Stimulated activated CD8-positive, alpha-beta memory T cell treated with anti-CD3 and anti-CD28 coated beads, Interleukin-2, amount 100 ng/mL, for 1 hour (primary cell): ENCODE measurements at regions not wholly inside any gene's neighbourhood (a gene's known extent, or its start where the extent isn't known, plus 50 kb on each side); places are given as distances from the start of the nearest gene placed in this dataset.

Experiments
- DNase-seq, 2 donors: peaks; one replicate each; pipeline ENCODE4 v3.0.0-alpha.2; 2020; ENCODE audit warnings: low read depth in 2 of 2

DNA sequence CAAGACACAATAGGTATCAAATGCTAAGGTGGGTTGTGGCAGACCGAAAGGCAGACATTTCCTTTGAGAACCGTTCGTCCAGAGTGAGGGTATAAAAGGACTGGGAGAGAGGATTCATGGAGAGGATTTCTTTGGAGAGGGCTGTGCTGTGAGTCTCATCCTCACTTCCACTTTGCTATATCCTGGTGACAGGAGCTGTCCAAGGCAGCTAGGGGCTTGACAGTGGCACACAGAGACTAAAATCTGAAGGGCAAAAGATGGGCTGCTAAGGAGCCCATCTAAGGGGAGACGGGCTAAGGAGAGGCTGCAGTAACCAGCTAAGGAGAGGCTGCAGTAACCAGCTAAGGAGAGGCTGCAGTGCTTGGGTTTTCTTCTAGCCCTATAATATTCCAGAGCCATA is 214.0 kb upstream of the ADRA1B start:
- DNase-seq = no peak

GRCh38 chr5:159702826-159703225 is 213.5 kb upstream of the ADRA1B start:
- no peak for DNase-seq

GRCh38 chr5:159704160-159704559 is 212.1 kb upstream of the ADRA1B start:
- no peak for DNase-seq

DNA sequence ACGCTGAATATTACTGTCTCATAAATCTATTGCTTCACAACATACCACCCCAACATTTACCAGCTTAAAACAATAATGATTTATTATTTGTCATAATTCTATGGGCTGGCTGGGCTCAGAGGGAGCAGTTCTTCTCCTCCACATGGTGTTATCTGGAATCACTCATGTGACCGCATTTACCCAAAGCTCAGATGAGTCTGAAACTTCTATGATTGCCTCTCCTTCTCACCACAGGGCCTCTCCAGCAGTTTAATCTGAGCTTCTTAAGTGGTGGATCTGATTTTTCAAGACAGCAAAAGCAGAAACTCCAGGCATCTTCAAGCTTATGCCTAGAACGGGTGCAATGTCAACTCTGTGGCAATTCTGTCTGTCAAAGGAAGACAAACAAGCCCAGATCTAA is 210.3 kb upstream of the ADRA1B start:
- no peak for DNase-seq

GRCh38 chr5:159708090-159708489 is 208.2 kb upstream of the ADRA1B start:
- no peak for DNase-seq

DNA sequence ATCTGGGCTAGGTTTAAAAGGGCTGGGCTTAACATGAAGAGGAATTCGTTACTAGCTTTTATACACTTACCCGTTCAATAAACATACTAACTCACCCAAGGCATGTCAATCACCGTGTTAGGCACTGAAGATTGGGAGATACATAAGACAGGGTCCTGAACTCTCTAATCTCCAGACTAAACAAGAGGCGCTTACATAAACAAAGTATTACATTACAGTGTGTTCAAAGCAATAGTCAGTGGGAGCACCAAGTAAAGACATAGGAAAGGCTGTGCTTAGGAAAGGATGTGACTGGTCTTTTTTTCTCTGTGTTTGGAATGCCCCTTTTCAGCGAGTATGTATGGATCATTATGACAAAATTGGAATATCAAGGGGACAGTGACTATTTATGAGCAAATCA is 203.6 kb upstream of the ADRA1B start:
- DNase-seq = no peak

DNA sequence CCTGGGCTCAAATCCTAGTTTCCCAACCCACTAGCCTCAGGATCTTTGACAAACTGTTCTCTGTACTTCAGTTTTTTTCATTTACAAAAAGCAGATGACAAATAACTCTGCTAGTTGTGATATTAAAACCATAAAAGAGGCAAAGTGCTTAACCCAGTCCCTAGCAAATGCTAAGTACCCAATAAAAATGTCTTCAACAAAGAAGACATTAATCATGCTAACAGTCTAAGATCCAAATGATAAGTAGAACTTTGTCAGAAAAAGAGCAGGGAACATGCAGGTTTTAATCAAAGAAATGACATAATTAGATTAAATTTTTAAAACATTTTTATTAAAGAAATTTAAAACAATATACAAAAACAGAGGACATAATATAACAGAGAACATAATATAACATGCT is 203.0 kb upstream of the ADRA1B start:
- DNase-seq = no peak

DNA sequence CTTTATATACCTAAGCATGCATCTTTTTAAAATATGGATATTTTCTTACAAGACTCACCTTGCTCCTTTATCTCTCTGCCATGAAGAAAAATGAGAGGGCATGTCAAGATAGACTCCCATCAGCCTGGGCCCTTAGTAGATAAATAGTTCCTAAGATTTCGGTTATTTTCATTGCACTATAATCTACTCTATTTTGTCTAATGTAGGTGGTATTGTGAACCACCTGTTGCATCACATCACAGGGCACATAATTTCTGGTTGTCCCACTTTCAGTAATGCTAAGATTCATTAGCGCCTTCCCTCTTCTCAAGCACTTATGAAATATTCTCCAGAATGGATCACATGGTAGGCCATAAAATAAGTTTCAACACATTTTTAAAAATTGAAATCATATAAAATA is 202.5 kb upstream of the ADRA1B start:
- DNase-seq = no peak

DNA sequence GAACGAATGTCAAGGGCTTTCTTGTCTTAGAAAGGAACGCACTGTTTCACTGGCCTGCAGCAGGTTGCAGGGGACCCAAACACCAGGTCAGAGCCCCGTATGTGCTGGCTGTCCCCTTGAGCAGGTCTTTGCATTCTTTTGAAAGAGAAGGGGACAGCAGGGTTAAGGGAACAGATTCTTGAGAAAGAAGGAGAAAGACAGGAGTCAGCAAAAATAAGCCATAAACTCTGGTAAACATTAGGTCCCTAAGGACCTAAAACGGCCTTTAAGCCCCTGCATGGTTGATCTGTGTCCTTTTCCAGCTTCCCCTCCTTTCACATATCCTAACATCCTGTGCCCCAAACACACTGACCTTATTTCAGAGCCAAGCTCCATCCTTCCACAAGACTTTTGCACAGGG is 190.8 kb upstream of the ADRA1B start:
- no peak for DNase-seq

DNA sequence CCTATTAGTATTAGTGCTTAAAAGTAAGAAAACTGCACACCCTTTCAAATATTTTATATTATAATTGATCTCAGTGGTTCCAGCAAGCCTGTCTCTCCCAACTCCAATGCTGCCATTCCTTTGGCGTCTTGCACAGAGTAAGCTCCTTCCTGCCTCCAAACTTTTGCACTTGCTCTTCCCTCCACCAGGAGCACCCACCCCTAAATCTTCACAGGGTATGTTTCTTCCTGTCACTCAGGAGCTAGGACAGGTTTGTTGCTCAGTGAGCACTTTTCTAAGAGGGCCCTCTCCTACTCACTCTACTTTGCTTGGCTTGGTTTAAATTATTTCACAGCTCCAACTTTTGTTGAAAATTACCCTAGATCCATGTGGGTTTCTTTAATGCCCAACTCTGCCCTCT is 189.1 kb upstream of the ADRA1B start:
- no peak for DNase-seq

DNA sequence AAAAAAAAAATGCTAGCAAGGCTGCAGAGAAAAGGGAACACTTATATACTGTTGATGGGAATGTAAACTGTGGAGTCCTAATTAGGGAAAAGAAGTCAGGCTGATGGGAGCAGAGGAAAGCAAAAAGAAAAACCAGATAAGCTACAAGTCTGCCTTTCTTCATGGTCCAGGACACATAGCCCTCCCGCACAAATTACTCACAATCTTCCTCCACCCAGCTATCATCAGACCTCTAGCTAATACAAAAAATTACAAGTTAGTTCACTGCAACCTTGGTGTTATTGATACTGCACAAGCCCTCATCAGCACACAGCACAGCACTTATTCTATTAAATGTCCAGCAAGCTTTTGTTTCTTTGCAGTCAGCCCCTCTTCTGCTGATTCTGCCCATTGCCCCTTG is 186.0 kb upstream of the ADRA1B start:
- DNase-seq = no peak

DNA sequence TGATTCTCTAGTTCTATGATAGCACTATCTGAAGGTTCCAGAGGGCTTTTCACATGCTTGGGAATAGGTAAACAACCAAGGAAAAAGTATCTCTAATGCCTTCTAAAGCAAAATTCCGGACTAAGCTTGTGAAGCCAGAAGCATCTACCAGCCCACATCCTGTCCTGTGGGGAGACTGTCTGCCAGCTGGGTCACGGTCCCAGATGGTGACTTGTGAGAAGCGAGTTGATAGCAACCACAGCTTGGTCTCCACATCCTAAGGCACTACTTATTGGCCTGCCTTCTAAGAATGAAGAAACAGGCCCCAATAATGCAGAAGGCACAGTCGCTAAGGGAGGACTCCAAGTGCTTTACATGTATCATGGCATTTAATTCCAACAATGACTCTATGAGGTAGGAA is 184.1 kb upstream of the ADRA1B start:
- DNase-seq = no peak

- DNase-seq = no peak
These were observed 181.9 kb upstream of the ADRA1B start for GRCh38 chr5:159734366-159734765.

DNA sequence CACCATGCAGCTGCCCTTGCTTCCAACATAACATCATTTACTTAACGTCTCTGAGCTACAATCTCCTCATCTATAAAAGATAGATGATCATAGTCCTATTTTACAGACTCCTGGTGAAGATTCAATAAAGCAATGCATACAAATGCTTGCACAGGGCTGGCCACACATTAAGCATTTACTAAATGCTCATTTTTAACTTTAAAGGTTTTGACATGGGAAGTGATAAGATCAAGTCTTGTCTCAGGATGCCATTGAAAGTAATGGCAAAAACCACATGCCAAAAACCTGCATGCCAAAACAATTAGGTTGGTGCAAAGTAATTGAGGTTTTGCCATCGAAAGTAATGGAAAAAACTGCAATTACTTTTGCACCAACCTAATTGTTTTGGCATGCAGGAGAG is 181.2 kb upstream of the ADRA1B start:
- no peak for DNase-seq

DNA sequence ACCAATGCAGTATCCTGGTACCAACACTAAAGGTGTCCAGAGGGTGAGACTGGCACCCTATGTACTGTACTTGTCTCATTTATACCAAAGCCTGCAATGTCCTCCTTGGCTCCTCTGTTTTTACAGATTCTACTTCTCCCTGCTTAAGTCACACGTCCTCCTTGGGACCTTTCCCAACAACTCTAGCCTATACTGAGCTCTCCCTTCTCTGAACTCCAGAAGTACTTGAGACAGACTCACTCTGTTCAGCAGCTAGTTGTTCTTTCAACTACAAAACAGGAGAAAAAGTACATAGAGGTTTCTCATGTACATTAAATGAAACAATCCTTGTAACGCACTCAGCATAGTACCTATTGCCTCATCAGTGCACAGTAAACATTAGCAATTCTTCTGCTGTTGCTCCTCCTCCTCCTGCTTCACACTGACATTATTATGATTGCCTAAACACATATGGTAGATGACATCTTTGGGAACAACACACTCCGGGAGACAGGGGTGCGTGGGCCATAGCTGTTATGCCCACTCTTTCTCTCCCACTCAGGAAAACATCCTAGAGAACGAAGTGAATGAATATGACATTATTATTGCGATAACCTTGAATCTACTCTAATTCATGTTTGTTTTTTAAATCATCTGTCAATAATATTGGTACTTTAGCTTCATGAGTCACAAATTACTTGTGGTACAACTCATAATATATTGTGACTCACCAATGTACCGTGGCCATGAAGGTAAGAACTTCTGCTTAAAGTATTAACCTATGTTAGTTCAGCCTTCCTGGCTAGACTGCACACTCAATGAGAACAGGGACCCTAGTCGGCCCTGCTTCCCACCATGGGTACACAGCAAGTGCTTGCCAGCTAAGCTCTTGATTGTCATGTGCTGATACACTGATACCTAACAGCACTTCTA is 180.3 kb upstream of the ADRA1B start:
- no peak for DNase-seq

- no peak for DNase-seq
These were observed 179.4 kb upstream of the ADRA1B start for GRCh38 chr5:159736844-159737243.

DNA sequence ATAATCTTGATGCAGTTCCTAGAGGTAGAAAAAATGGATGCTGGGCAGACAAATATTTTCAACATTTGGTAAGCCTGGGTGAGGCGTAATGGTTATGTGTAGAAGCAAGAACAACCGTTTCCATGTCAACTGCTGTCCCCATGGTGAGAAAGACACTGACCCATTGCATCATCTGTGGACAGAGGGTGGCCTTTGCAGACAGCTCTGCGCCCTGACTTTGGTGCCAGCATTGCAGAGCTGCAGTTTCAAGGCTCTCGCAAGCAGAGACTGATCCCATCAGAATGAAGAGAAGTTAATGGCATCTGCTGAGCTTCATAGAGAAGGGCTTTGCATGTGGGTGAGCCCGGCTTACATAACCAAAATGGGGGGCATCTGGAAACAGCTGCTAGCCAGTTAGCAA is 179.0 kb upstream of the ADRA1B start:
- no peak for DNase-seq

GRCh38 chr5:159741829-159742322 is 174.4 kb upstream of the ADRA1B start:
- no peak for DNase-seq

DNA sequence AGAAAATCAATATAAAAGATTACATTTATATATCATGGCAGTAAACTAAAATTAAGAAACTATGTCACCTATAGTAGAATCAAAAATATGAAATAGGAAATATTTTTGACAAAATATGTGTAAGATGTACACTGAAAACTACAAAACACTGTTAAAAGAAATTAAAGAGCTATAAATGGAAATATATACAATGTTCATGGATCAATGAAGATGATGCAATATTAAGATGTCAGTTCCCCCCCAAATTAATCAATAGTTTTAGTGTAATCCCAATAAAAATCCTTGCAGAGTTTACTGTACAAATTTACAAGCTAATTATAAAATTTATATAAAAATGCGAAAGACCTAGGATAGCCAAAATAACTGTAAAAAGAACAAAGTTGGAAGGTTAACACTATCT is 173.0 kb upstream of the ADRA1B start:
- DNase-seq = no peak

DNA sequence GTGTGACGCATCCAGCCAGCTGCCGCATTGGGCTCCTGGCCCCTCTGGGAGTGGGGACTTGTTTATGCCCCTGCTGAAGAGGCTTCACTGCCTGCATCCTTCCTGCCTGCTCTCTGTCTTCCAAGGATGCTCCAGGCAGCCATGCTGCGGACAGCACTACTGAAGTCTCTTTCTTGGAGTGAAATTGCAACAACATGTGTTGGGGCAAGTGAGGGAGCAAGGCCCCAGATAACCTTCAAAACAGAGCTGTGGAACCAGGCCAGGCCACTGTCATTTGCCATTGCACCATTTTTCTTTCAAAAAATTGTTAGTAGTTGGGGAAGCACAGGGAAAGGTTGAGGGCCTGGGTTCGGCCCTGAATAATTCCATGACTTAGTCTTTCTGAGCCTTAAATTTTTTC is 169.6 kb upstream of the ADRA1B start:
- DNase-seq = no peak

DNA sequence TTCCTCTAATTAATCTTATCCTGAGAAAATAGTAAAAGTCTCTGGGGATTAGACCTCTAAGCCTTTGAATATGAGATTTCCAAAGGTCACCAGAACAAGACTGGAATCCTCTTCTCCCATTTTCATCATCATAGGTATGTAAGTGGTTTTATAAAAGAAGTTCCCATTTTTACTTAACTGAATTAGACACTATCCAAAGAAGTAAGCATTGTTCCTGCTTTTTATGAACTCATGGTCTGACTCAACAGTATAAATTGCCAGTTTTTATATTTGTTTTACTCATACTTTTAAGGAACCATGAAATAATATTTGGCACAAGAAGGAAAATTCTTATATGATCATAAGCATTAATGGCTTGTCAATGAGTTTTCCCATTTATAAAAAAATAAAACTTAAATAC is 167.1 kb upstream of the ADRA1B start:
- no peak for DNase-seq

DNA sequence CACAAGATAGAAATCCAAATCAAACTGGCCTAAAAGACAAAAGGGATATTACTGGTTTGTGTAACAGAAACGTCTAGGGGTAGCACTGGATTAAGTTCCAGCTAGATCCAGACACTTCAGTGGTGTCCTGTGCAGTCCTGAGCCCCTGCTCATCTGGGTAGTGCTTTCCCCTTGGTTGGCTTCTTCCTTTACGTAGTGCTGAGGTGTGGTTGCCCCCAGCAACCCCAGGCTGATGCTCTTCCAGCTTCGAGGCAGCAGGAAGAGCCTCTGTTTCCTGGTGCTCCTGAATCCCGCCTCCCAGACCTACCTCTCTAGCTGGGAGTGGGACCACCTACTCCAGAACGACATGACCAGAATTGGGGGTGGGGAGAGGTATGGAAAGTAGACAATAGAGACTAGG is 166.1 kb upstream of the ADRA1B start:
- no peak for DNase-seq

GRCh38 chr5:159751459-159751858 is 164.8 kb upstream of the ADRA1B start:
- no peak for DNase-seq
